ENCODE measurements at regions not wholly inside any gene's neighbourhood (a gene's known extent, or its start where the extent isn't known, plus 50 kb on each side); places are given as distances from the start of the nearest gene placed in this dataset.

GRCh38 chr5:153147891-153148623 lies 342.4 kb upstream of the GRIA1 start:
- H3K36me3 Mint-ChIP-seq (ENCODE audit: insufficient read depth, unreplicated experiment) = no peaks in the 10 kb centered on the region
- no TSS peak for BruUV-seq (replicated peaks)
- TF ChIP-seq, protein P1, sequence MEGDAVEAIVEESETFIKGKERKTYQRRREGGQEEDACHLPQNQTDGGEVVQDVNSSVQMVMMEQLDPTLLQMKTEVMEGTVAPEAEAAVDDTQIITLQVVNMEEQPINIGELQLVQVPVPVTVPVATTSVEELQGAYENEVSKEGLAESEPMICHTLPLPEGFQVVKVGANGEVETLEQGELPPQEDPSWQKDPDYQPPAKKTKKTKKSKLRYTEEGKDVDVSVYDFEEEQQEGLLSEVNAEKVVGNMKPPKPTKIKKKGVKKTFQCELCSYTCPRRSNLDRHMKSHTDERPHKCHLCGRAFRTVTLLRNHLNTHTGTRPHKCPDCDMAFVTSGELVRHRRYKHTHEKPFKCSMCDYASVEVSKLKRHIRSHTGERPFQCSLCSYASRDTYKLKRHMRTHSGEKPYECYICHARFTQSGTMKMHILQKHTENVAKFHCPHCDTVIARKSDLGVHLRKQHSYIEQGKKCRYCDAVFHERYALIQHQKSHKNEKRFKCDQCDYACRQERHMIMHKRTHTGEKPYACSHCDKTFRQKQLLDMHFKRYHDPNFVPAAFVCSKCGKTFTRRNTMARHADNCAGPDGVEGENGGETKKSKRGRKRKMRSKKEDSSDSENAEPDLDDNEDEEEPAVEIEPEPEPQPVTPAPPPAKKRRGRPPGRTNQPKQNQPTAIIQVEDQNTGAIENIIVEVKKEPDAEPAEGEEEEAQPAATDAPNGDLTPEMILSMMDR (IDR thresholded peaks at IDR 0.05; ENCODE audit: unreplicated experiment) = peak; percentile 54
- peaks cover 5% of the 10 kb centered on the region for H3K9me3 Mint-ChIP-seq (ENCODE audit: low read depth, unreplicated experiment)
- CTCF ChIA-PET = interaction anchor here (1.0 to 1.5 kb wide), 4 partner anchors 11 to 817 kb away, joined by 4 to 8 read pairs (median 4); no protein-coding TSS in a partner anchor
- no peaks in the 10 kb centered on the region for H3K4me1 Mint-ChIP-seq (ENCODE audit: low read depth, unreplicated experiment)
- H3K27ac Mint-ChIP-seq (ENCODE audit: unreplicated experiment) = no peak overlapping the region
- no peak overlapping the region for H3K4me3 Mint-ChIP-seq (ENCODE audit: low read depth, unreplicated experiment)
- peak; percentile 15 for DNase-seq
- H3K27me3 Mint-ChIP-seq (ENCODE audit: unreplicated experiment) = no peaks in the 10 kb centered on the region
- intact Hi-C loops (cut with micrococcal nuclease; ENCODE audit: unreplicated experiment) = loop anchor here (1.0 to 2.0 kb wide), 4 partner anchors 555 to 817 kb away; no protein-coding TSS in a partner anchor

DNA sequence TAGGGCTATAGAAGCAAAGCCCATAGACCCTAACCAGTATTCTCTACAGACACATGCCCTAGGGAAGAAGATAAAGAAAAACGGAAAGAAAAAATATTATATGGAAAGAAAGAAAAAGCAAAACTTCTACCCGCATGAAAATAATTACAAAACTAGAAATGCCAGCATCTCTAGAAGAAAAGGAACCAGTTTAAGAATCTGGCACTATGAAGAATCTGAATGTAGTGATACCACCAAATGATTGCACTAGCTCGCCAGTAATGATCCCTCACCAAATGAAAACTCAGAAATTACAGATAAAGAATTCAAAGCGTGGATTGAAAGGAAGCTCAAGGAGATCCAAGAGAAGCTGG lies 341.9 kb upstream of the GRIA1 start:
- CTCF ChIA-PET = interaction anchor here (1.0 to 1.5 kb wide), 4 partner anchors 11 to 816 kb away, joined by 4 to 8 read pairs (median 4); no protein-coding TSS in a partner anchor
- TF ChIP-seq, protein P1 (IDR thresholded peaks at IDR 0.05; ENCODE audit: unreplicated experiment) = no peak
- intact Hi-C loops (cut with micrococcal nuclease; ENCODE audit: unreplicated experiment) = loop anchor here (1.0 to 2.0 kb wide), 4 partner anchors 555 to 816 kb away; no protein-coding TSS in a partner anchor
- no peak for DNase-seq
- no peaks in the 10 kb centered on the region for H3K4me1 Mint-ChIP-seq (ENCODE audit: low read depth, unreplicated experiment)
- H3K27ac Mint-ChIP-seq (ENCODE audit: unreplicated experiment) = no peak overlapping the region
- no TSS peak for BruUV-seq (replicated peaks)
- no peaks in the 10 kb centered on the region for H3K27me3 Mint-ChIP-seq (ENCODE audit: unreplicated experiment)
- peaks cover 5% of the 10 kb centered on the region for H3K9me3 Mint-ChIP-seq (ENCODE audit: low read depth, unreplicated experiment)
- no peak overlapping the region for H3K4me3 Mint-ChIP-seq (ENCODE audit: low read depth, unreplicated experiment)
- no peaks in the 10 kb centered on the region for H3K36me3 Mint-ChIP-seq (ENCODE audit: insufficient read depth, unreplicated experiment)

GRCh38 chr5:153151558-153151957 lies 338.9 kb upstream of the GRIA1 start:
- Mint-ChIP-seq H3K27ac (ENCODE audit: unreplicated experiment) (no peak overlapping the region), H3K4me1 (ENCODE audit: low read depth, unreplicated experiment) (no peaks in the 10 kb centered on the region), H3K27me3 (ENCODE audit: unreplicated experiment) (no peaks in the 10 kb centered on the region), H3K36me3 (ENCODE audit: insufficient read depth, unreplicated experiment) (no peaks in the 10 kb centered on the region), H3K9me3 (ENCODE audit: low read depth, unreplicated experiment) (no peaks in the 10 kb centered on the region), H3K4me3 (ENCODE audit: low read depth, unreplicated experiment) (no peak overlapping the region)
- TF ChIP-seq, protein P1 (IDR thresholded peaks at IDR 0.05; ENCODE audit: unreplicated experiment) = no peak
- intact Hi-C loops (cut with micrococcal nuclease; ENCODE audit: unreplicated experiment) = no loop called here
- DNase-seq = no peak
- no TSS peak for BruUV-seq (replicated peaks)
- CTCF ChIA-PET = no interaction called here

GRCh38 chr5:153153086-153153485 lies 337.4 kb upstream of the GRIA1 start:
- BruUV-seq (replicated peaks) = no TSS peak
- Mint-ChIP-seq H3K9me3 (ENCODE audit: low read depth, unreplicated experiment) (peaks cover 2% of the 10 kb centered on the region), H3K4me1 (ENCODE audit: low read depth, unreplicated experiment) (no peaks in the 10 kb centered on the region), H3K27me3 (ENCODE audit: unreplicated experiment) (no peaks in the 10 kb centered on the region), H3K4me3 (ENCODE audit: low read depth, unreplicated experiment) (no peak overlapping the region), H3K36me3 (ENCODE audit: insufficient read depth, unreplicated experiment) (no peaks in the 10 kb centered on the region), H3K27ac (ENCODE audit: unreplicated experiment) (no peak overlapping the region)
- intact Hi-C loops (cut with micrococcal nuclease; ENCODE audit: unreplicated experiment) = no loop called here
- CTCF ChIA-PET = no interaction called here
- TF ChIP-seq, protein P1 (IDR thresholded peaks at IDR 0.05; ENCODE audit: unreplicated experiment) = no peak
- DNase-seq = no peak

Data from Calu3 (cell line).